BLaER1 treated with 17β-estradiol and CSF1 and Interleukin-3, amounts not matched to agents 10 nM and 100 nM (cell line): ENCODE measurements at regions not wholly inside any gene's neighbourhood (a gene's known extent, or its start where the extent isn't known, plus 50 kb on each side); places are given as distances from the start of the nearest gene placed in this dataset.

ENCODE experiments used
- H3K27ac ChIP-seq, 11 experiments: shearing (Covaris generic); formaldehyde crosslinking; 2 replicates each; pipeline ENCODE4 v1.8.1; 2022
- H3K27me3 ChIP-seq, 11 experiments: shearing (Covaris generic); formaldehyde crosslinking; 2 replicates each; pipeline ENCODE4 v1.8.1; 2022
- H3K36me3 ChIP-seq, 11 experiments: shearing (Covaris generic); formaldehyde crosslinking; 2 replicates each; pipeline ENCODE4 v1.8.1; 2022
- H3K4me1 ChIP-seq, 10 experiments: shearing (Covaris generic); formaldehyde crosslinking; 2 replicates each; pipeline ENCODE4 v1.8.1; 2022
- H3K4me2 ChIP-seq, 11 experiments: shearing (Covaris generic); formaldehyde crosslinking; 2 replicates each; pipeline ENCODE4 v1.8.1; 2022
- H3K4me3 ChIP-seq, 10 experiments: shearing (Covaris generic); formaldehyde crosslinking; 2 replicates each; pipeline ENCODE4 v1.8.1; 2022
- H3K9ac ChIP-seq, 11 experiments: shearing (Covaris generic); formaldehyde crosslinking; 2 replicates each; pipeline ENCODE4 v1.8.1; 2022
- H3K9me3 ChIP-seq, 11 experiments: shearing (Covaris generic); formaldehyde crosslinking; replicated peaks in 1 of 11; 2 replicates each; pipeline ENCODE4 v1.8.1; 2022
- H4K20me1 ChIP-seq, 11 experiments: shearing (Covaris generic); formaldehyde crosslinking; 2 replicates each; pipeline ENCODE4 v1.8.1; 2022
- Cebpa-rat ChIP-seq, 11 experiments: shearing (Covaris generic); IDR thresholded peaks; 2 replicates each; pipeline ENCODE4 v1.8.1; 2022

DNA sequence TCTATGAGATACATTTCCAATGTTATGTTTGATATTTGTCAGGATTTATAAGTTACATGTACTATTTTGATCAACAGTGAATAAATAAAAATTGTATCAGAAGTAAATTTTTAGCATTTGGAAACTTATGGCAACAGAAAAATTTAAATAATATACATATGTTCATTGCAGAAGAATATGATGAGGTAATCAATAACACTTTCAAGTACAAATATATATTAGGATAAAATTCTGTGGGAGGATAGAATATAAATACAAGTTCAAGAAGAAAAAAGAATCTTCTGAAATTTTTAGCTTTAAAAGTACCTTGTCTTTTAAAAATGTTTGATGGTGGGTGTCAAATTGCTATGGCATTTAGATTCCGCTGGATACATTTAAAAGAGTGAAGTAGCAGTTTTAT lies 102.8 kb upstream of the MUCL1 start:
- H3K27me3 ChIP-seq, result no peaks in the 10 kb centered on the region
- H3K4me2 ChIP-seq, result no peak overlapping the region
- no peak overlapping the region for H3K4me3 ChIP-seq
- TF ChIP-seq Cebpa-rat (IDR thresholded peaks at IDR 0.05), result no peak
- H3K27ac ChIP-seq, result no peak overlapping the region
- no peaks in the 10 kb centered on the region for H3K36me3 ChIP-seq
- no peaks in the 10 kb centered on the region for H4K20me1 ChIP-seq
- H3K9ac ChIP-seq, result no peak overlapping the region
- peaks cover 6 to 13% (median 10%) of the 10 kb centered on the region in 10 experiments; a peak in 19 of 20 replicates for H3K4me1 ChIP-seq
- H3K9me3 ChIP-seq, result peaks cover 0 to 6% (median 0%) of the 10 kb centered on the region in 11 experiments; a peak in 1 of 22 replicates

- peaks cover 0 to 5% (median 1%) of the 10 kb centered on the region in 11 experiments; a peak in 2 of 22 replicates for H3K9me3 ChIP-seq
- H3K36me3 ChIP-seq, result no peaks in the 10 kb centered on the region
- no peak overlapping the region for H3K9ac ChIP-seq
- H4K20me1 ChIP-seq, result no peaks in the 10 kb centered on the region
- H3K27ac ChIP-seq, result no peak overlapping the region
- no peak overlapping the region for H3K4me3 ChIP-seq
- peaks cover 6 to 13% (median 10%) of the 10 kb centered on the region in 10 experiments; a peak in 19 of 20 replicates for H3K4me1 ChIP-seq
- no peak for TF ChIP-seq Cebpa-rat (IDR thresholded peaks at IDR 0.05)
- peak overlapping the region in 9 of 11 experiments; percentile 0 to 55 (median 35); a peak in 8 of 22 replicates for H3K4me2 ChIP-seq
- H3K27me3 ChIP-seq, result no peaks in the 10 kb centered on the region
Measured at GRCh38 chr12:54749191-54749818, 101.1 kb upstream of the DCD start.

DNA sequence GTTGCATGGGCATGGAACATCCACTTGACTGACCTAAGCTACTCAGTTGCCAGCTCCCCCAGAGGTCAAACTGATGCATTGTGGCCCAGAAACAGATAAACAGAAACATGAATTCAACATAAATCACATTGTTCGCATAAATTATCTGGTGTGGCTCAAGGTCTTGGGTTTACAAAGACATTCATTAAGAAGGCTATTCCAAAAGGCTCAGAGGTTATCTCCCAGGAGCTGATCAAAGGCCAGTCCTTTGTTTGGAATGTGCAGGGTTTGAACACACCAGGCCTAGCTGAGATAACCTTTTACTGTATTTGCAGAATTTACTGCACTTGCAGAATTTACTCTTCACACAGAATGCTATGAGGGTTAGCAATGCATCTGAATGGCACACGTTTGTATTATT lies 96.4 kb upstream of the DCD start:
- H3K9ac ChIP-seq, result no peak overlapping the region

GRCh38 chr12:54740882-54741281 lies 92.7 kb upstream of the DCD start:
- Histone ChIP-seq H3K9ac (no peak overlapping the region), H3K9me3 (peaks cover 0 to 15% (median 9%) of the 10 kb centered on the region in 11 experiments; a peak in 6 of 22 replicates), H3K4me2 (no peak overlapping the region), H3K27ac (no peak overlapping the region), H3K36me3 (no peaks in the 10 kb centered on the region), H3K4me1 (no peaks in the 10 kb centered on the region; a peak in 1 of 20 replicates), H4K20me1 (no peaks in the 10 kb centered on the region), H3K27me3 (no peaks in the 10 kb centered on the region), H3K4me3 (no peak overlapping the region)
- no peak for TF ChIP-seq Cebpa-rat (IDR thresholded peaks at IDR 0.05)

More for the DNA sequence above, 96.4 kb upstream of the DCD start:
- no peak overlapping the region for H3K27ac ChIP-seq
- H3K27me3 ChIP-seq, result no peaks in the 10 kb centered on the region
- H3K4me3 ChIP-seq, result no peak overlapping the region
- no peaks in the 10 kb centered on the region for H3K36me3 ChIP-seq
- H3K4me2 ChIP-seq, result no peak overlapping the region
- peaks cover 0 to 15% (median 7%) of the 10 kb centered on the region in 11 experiments; a peak in 5 of 22 replicates for H3K9me3 ChIP-seq
- TF ChIP-seq Cebpa-rat (IDR thresholded peaks at IDR 0.05), result no peak
- no peaks in the 10 kb centered on the region for H4K20me1 ChIP-seq
- H3K4me1 ChIP-seq, result peaks cover 0 to 4% (median 2%) of the 10 kb centered on the region in 10 experiments; a peak in 15 of 20 replicates

DNA sequence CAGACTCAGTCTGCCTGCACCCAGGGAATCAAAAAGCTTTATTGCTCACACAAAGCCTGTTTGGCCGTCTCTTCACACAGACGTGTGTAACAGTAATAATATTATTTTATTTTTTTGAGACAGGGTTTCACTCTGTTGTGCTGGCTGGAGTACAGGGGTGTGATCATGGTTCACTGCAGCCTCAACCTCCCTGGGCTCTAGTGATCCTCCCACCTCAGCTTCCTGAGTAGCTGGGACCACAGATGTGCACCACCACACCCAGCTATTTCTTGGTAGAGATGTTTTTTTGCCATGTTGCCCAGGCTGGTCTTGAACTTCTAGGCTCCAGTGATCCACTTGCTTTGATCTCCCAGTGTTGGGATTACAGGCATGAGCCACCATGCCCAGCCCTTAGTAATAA lies 88.4 kb upstream of the DCD start:
- TF ChIP-seq Cebpa-rat (IDR thresholded peaks at IDR 0.05), result no peak
- H3K4me3 ChIP-seq, result no peak overlapping the region
- no peaks in the 10 kb centered on the region for H4K20me1 ChIP-seq
- no peaks in the 10 kb centered on the region for H3K36me3 ChIP-seq
- peaks cover 0 to 10% (median 0%) of the 10 kb centered on the region in 11 experiments; a peak in 1 of 22 replicates for H3K9me3 ChIP-seq
- no peak overlapping the region for H3K4me2 ChIP-seq
- H3K9ac ChIP-seq, result no peak overlapping the region
- H3K4me1 ChIP-seq, result no peaks in the 10 kb centered on the region; a peak in 1 of 20 replicates
- H3K27me3 ChIP-seq, result no peaks in the 10 kb centered on the region
- no peak overlapping the region for H3K27ac ChIP-seq

DNA sequence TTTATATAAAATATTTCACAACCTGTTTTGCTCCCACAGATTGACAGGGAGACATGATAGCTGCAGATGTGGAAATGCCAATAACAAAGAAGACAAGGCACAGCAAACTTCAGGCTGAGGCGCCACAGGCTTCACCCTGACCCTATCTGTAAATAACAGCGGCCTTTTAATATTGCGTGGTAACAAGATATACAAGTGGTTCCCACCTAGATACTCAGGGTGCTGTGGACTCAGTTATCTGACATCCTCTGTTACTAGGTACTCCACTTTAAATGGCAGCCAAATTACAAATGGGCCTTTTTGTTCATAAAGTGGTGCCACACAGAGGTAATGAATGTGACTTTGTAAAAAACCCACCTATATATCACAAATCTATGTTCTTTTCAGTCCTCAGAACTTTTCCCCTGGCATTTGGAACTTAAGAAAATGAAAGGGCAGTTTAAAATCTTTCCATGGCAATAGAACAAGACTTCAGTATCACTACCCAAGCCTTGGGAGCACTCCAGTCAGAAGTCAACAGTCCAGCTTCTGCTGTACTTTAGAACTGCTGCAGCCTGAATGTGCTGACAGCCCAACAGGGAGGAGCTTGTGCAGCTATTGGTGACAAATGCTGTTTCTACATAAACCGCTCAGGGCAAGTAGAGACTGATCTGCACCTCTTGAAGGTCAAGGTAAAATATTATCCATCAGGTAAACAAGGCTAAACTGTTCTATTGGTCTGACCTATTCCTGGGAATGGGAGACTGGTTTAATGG lies 86.2 kb upstream of the DCD start:
- no peak overlapping the region for H3K4me3 ChIP-seq
- H4K20me1 ChIP-seq, result no peaks in the 10 kb centered on the region
- no peak for TF ChIP-seq Cebpa-rat (IDR thresholded peaks at IDR 0.05)
- no peak overlapping the region for H3K27ac ChIP-seq
- peaks cover 0 to 10% (median 0%) of the 10 kb centered on the region in 11 experiments; a peak in 1 of 22 replicates for H3K9me3 ChIP-seq
- no peaks in the 10 kb centered on the region for H3K36me3 ChIP-seq
- no peak overlapping the region for H3K4me2 ChIP-seq
- no peaks in the 10 kb centered on the region; a peak in 1 of 20 replicates for H3K4me1 ChIP-seq
- H3K9ac ChIP-seq, result no peak overlapping the region
- no peaks in the 10 kb centered on the region for H3K27me3 ChIP-seq

- no peak overlapping the region for H3K27ac ChIP-seq
- H3K36me3 ChIP-seq, result no peaks in the 10 kb centered on the region
- H4K20me1 ChIP-seq, result no peaks in the 10 kb centered on the region
Measured at GRCh38 chr12:54725233-54725843, 77.2 kb upstream of the DCD start.

DNA sequence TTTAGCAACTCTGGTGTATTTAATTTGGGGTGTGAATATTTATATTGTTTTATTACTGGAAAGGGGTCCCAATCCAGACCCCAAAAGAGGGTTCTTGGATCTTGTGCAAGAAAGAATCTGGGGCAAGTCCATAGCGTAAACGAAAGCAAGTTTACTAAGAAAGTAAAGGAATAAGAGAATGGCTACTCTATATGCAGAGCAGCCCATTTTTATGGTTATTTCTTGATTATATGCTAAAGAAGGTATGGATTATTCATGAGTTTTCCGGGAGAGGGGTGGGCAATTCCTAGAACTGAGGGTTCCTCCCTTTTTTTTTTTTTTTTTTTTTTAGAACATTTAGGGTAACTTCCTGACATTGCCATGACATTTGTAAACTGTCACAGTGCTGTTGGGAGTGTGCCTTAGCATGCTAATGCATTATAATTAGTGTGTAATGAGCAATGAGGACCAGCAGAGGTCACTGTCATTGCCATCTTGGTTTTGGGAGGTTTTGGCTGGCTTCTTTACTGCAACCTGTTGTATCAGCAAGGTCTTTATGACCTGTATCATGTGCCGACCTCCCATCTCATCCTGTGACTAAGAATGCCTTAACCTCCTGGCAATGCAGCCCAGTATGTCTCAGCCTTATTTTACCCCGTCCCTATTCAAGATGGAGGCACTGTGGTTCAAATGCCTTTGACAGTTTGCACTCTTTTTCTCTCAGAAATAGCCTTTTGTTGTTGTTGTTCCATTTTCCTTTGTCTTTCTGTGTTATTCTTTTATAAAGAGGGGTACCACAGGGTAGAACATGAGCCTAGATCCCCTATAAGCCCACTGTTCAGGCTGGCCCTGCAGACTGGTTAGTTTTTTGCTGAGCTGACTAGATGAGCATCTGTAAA lies 75.5 kb upstream of the DCD start:
- H3K27me3 ChIP-seq, result no peaks in the 10 kb centered on the region
- peaks cover 0 to 12% (median 6%) of the 10 kb centered on the region in 11 experiments; a peak in 12 of 22 replicates for H3K9me3 ChIP-seq
- no peak overlapping the region for H3K4me2 ChIP-seq
- no peak overlapping the region for H3K27ac ChIP-seq
- H3K4me3 ChIP-seq, result no peak overlapping the region
- peaks cover 0 to 7% (median 4%) of the 10 kb centered on the region in 10 experiments; a peak in 3 of 20 replicates for H3K4me1 ChIP-seq
- no peak overlapping the region for H3K9ac ChIP-seq
- H4K20me1 ChIP-seq, result no peaks in the 10 kb centered on the region
- H3K36me3 ChIP-seq, result no peaks in the 10 kb centered on the region
- no peak for TF ChIP-seq Cebpa-rat (IDR thresholded peaks at IDR 0.05)

More at GRCh38 chr12:54725233-54725843, 77.2 kb upstream of the DCD start:
- no peak for TF ChIP-seq Cebpa-rat (IDR thresholded peaks at IDR 0.05)
- peaks cover 0 to 7% (median 4%) of the 10 kb centered on the region in 10 experiments; a peak in 3 of 20 replicates for H3K4me1 ChIP-seq
- no peak overlapping the region for H3K4me3 ChIP-seq
- peak overlapping the region in 4 of 11 experiments; percentile 1 to 10 (median 6); a peak in 2 of 22 replicates for H3K4me2 ChIP-seq
- no peak overlapping the region for H3K9ac ChIP-seq
- peaks cover 0 to 12% (median 6%) of the 10 kb centered on the region in 11 experiments; a peak in 12 of 22 replicates for H3K9me3 ChIP-seq
- no peaks in the 10 kb centered on the region for H3K27me3 ChIP-seq
